HCT116 (cell line): ENCODE measurements at regions not wholly inside any gene's neighbourhood (a gene's known extent, or its start where the extent isn't known, plus 50 kb on each side); places are given as distances from the start of the nearest gene placed in this dataset.

ENCODE experiments used
- ATAC-seq: fragments of 200-7000 bp; cut with Tn5 transposase; 2 replicates; pipeline ENCODE4 v1.9.1; 2020; ENCODE audit warnings: mild to moderate bottlenecking, moderate library complexity
- BruUV-seq: library from RNA; stranded (reverse); fragments of 400-500 nt; replicated peaks from 2 replicates; lab custom pipeline; 2021; lab: Mats Ljungman, UMichigan
- CTCF ChIA-PET: fragments of 300-600 bp; sonication (Branson Sonifier 250); formaldehyde crosslinking; loops from one replicate; lab custom pipeline; 2021; ENCODE audit warnings: antibody characterized with exemption; lab: Charles Lee
- POLR2A ChIA-PET: fragments of 300-600, 350-600 bp; sonication (Branson Sonifier 250); formaldehyde crosslinking; loops from one replicate; lab custom pipeline; 2021; ENCODE audit warnings: antibody characterized with exemption; lab: Charles Lee
- RAD21 ChIA-PET, 2 experiments: fragments of 300-600 bp; sonication (Branson Sonifier 250); formaldehyde crosslinking; loops; one replicate each; lab custom pipeline; 2023; ENCODE audit warnings: low total read pairs in 2 of 2; ENCODE audit not compliant: uncharacterized antibody in 2 of 2, unreplicated experiment in 2 of 2, low non-redundant PET in 1 of 2; lab: Charles Lee
- DNase-seq: peaks from one replicate; pipeline ENCODE4 v3.0.0-alpha.2; 2010; ENCODE audit warnings: low read depth, low spot score
- H2AFZ ChIP-seq: fragments of 200-600 bp; shearing (Covaris generic), sonication (generic); 2 replicates; pipeline ENCODE4 v1.6.1; 2017; ENCODE audit warnings: low read depth, mixed run types, mixed read lengths, antibody characterized with exemption, low read length; ENCODE audit not compliant: poor library complexity, severe bottlenecking
- H3K27ac ChIP-seq: 2 replicates; pipeline ENCODE4 v1.5.1; 2012; ENCODE audit warnings: low read depth, low read length
- H3K27me3 ChIP-seq: fragments of 200-600 bp; sonication (generic); 2 replicates; pipeline ENCODE4 v1.6.1; 2016; ENCODE audit warnings: mixed run types, low read length, mixed read lengths; ENCODE audit not compliant: insufficient read depth
- H3K36me3 ChIP-seq, 2 experiments: fragments of 200-500 bp in 1 of 2; fragments of 200-600 bp in 1 of 2; sonication (Bioruptor generic) in 1 of 2; sonication (generic) in 1 of 2; 2 replicates each; pipeline versions ENCODE4 v1.5.1 to v1.6.1; 2014 to 2016; ENCODE audit warnings: low read length in 2 of 2, inconsistent platforms in 1 of 2, mixed read lengths in 1 of 2, mixed run types in 1 of 2; ENCODE audit not compliant: insufficient read depth in 2 of 2, control insufficient read depth in 1 of 2
- H3K4me1 ChIP-seq, 2 experiments: fragments of 200-600 bp in 1 of 2; sonication (generic) in 1 of 2; 2 replicates each; pipeline versions ENCODE4 v1.5.1 to v1.6.1; 2012 to 2017; ENCODE audit warnings: low read length in 2 of 2, inconsistent platforms in 1 of 2, mild to moderate bottlenecking in 1 of 2, mixed read lengths in 1 of 2, mixed run types in 1 of 2, moderate library complexity in 1 of 2; ENCODE audit not compliant: insufficient read depth in 2 of 2, control insufficient read depth in 1 of 2
- H3K4me2 ChIP-seq: fragments of 200-600 bp; sonication (generic); 2 replicates; pipeline ENCODE4 v1.6.1; 2017; ENCODE audit warnings: mixed run types, low read length, mixed read lengths
- H3K4me3 ChIP-seq, 2 experiments: fragments of 200-600 bp in 1 of 2; sonication (generic) in 1 of 2; replicated peaks in 1 of 2; 2 replicates each; pipeline ENCODE4 v1.5.1; 2011 to 2016; ENCODE audit warnings: low read length in 2 of 2, control low read depth in 1 of 2, low read depth in 1 of 2, mild to moderate bottlenecking in 1 of 2, mixed read lengths in 1 of 2, mixed run types in 1 of 2
- H3K79me2 ChIP-seq: fragments of 200-600 bp; sonication (generic); 2 replicates; pipeline ENCODE4 v1.6.1; 2017; ENCODE audit warnings: mild to moderate bottlenecking, mixed run types, low read length, moderate library complexity, mixed read lengths; ENCODE audit not compliant: insufficient read depth
- H3K9ac ChIP-seq: fragments of 200-600 bp; sonication (generic); 2 replicates; pipeline ENCODE4 v1.6.1; 2016; ENCODE audit warnings: low read length, mixed read lengths
- H3K9me2 ChIP-seq: fragments of 200-600 bp; sonication (generic), shearing (Covaris generic); 2 replicates; pipeline ENCODE4 v1.6.1; 2017; ENCODE audit warnings: mixed run types, mild to moderate bottlenecking, moderate library complexity; ENCODE audit not compliant: insufficient read depth
- H3K9me3 ChIP-seq, 2 experiments: fragments of 200-500 bp in 1 of 2; fragments of 200-600 bp in 1 of 2; sonication (Bioruptor generic) in 1 of 2; sonication (generic) in 1 of 2; 2 replicates each; pipeline ENCODE4 v1.6.1; 2014 to 2017; ENCODE audit warnings: low read length in 2 of 2, mixed read lengths in 2 of 2, inconsistent platforms in 1 of 2, low read depth in 1 of 2, mild to moderate bottlenecking in 1 of 2, mixed run types in 1 of 2, moderate library complexity in 1 of 2; ENCODE audit not compliant: control insufficient read depth in 1 of 2, insufficient read depth in 1 of 2
- H4K20me1 ChIP-seq: fragments of 200-600 bp; sonication (generic), shearing (Covaris generic); 2 replicates; pipeline ENCODE4 v1.6.1; 2017; ENCODE audit warnings: mixed run types, mild to moderate bottlenecking, moderate library complexity; ENCODE audit not compliant: insufficient read depth
- CEBPB ChIP-seq: IDR thresholded peaks from 2 replicates; pipeline ENCODE4 v1.6.1; 2012; ENCODE audit warnings: low read depth
- ELF1 ChIP-seq: IDR thresholded peaks from 2 replicates; pipeline ENCODE4 v1.6.1; 2012; ENCODE audit warnings: low read depth, borderline replicate concordance
- FOSL1 ChIP-seq: IDR thresholded peaks from 2 replicates; pipeline ENCODE4 v1.6.1; 2012; ENCODE audit warnings: low read depth
- POLR2A ChIP-seq: IDR thresholded peaks from 2 replicates; pipeline ENCODE4 v1.7.0; 2011; ENCODE audit warnings: borderline replicate concordance; ENCODE audit not compliant: insufficient read depth, insufficient read length; ENCODE audit errors: extremely low read depth
- intact Hi-C: fragments of 100-400 bp; cut with micrococcal nuclease; formaldehyde crosslinking; loops from 2 replicates; pipeline ENCODE4 v1.10.0; 2022
- TF ChIP-seq, protein P1 (sequence below): IDR thresholded peaks from 2 replicates; pipeline ENCODE4 v1.6.1; 2011; ENCODE audit warnings: mild to moderate bottlenecking, low read length, moderate library complexity; ENCODE audit not compliant: insufficient replicate concordance; ENCODE audit errors: extremely low read depth
- TF ChIP-seq, protein P2 (sequence below): IDR thresholded peaks from 2 replicates; pipeline ENCODE4 v1.6.1; 2012; ENCODE audit warnings: low read depth

DNA sequence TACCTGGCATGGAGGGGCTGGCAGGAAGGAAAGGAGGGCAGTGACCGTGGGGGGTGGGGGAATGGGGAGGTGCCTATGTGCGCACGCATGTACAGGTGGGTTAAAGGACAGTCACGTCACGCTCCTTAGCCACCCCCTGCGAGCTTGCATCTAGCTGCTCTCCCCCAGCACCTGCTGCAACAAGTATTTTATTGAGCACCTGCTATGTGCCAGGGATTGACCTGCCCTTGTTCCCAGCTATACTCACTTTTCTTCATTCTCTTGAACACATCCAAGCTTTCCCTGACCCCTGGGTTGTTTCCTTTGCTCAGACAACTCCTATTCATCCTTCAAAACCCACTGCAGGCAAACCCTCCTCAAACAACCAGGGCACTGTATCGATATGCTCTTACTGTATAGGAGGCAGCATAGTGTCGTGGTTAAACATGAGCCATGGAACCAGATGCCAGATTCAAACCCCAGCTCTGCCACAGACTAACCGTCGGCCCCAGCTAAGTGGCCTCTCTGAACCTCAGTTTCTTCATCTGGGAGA is 155.2 kb upstream of the CIBAR2 start (continued):
- TF ChIP-seq, protein P1, sequence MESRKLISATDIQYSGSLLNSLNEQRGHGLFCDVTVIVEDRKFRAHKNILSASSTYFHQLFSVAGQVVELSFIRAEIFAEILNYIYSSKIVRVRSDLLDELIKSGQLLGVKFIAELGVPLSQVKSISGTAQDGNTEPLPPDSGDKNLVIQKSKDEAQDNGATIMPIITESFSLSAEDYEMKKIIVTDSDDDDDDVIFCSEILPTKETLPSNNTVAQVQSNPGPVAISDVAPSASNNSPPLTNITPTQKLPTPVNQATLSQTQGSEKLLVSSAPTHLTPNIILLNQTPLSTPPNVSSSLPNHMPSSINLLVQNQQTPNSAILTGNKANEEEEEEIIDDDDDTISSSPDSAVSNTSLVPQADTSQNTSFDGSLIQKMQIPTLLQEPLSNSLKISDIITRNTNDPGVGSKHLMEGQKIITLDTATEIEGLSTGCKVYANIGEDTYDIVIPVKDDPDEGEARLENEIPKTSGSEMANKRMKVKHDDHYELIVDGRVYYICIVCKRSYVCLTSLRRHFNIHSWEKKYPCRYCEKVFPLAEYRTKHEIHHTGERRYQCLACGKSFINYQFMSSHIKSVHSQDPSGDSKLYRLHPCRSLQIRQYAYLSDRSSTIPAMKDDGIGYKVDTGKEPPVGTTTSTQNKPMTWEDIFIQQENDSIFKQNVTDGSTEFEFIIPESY: no peak
- TF ChIP-seq FOSL1: no peak

DNA sequence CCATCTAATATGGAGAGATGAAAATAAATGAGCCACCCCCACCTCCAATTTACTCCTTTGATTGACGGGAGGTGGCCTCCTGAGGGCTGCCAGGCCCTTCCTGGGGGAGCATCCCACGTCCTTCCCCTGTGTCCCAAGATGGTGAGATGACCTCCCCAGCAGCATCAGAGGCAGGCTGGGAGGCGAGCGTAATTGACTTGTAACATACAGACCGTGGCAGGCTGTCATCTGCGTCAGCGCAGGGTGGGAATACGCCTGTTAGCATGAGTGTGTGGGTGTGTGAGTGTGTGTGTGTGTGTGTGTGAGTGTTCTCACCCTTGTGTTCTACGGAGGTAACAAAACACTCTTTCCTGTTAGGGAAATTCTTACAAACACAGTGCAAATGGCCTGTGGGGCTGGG is 156.9 kb upstream of the CIBAR2 start:
- H3K36me3 ChIP-seq: no peaks in the 10 kb centered on the region
- ChIA-PET POLR2A (no interaction called here), RAD21 (no interaction called here), CTCF (no interaction called here)
- no peaks in the 10 kb centered on the region for H3K4me1 ChIP-seq
- H3K4me3 ChIP-seq: no peak overlapping the region
- H3K79me2 ChIP-seq: no peaks in the 10 kb centered on the region; the same call in 1 of the 2 replicates
- no peaks in the 10 kb centered on the region for H3K9me3 ChIP-seq
- no peak for ATAC-seq
- no peak for DNase-seq
- no peaks in the 10 kb centered on the region for H3K27me3 ChIP-seq
- intact Hi-C loops: no loop called here
- no peaks in the 10 kb centered on the region for H4K20me1 ChIP-seq
- no peak overlapping the region for H3K9ac ChIP-seq
- TF ChIP-seq POLR2A (no peak), CEBPB (no peak), ELF1 (no peak)
- TF ChIP-seq, protein P2, sequence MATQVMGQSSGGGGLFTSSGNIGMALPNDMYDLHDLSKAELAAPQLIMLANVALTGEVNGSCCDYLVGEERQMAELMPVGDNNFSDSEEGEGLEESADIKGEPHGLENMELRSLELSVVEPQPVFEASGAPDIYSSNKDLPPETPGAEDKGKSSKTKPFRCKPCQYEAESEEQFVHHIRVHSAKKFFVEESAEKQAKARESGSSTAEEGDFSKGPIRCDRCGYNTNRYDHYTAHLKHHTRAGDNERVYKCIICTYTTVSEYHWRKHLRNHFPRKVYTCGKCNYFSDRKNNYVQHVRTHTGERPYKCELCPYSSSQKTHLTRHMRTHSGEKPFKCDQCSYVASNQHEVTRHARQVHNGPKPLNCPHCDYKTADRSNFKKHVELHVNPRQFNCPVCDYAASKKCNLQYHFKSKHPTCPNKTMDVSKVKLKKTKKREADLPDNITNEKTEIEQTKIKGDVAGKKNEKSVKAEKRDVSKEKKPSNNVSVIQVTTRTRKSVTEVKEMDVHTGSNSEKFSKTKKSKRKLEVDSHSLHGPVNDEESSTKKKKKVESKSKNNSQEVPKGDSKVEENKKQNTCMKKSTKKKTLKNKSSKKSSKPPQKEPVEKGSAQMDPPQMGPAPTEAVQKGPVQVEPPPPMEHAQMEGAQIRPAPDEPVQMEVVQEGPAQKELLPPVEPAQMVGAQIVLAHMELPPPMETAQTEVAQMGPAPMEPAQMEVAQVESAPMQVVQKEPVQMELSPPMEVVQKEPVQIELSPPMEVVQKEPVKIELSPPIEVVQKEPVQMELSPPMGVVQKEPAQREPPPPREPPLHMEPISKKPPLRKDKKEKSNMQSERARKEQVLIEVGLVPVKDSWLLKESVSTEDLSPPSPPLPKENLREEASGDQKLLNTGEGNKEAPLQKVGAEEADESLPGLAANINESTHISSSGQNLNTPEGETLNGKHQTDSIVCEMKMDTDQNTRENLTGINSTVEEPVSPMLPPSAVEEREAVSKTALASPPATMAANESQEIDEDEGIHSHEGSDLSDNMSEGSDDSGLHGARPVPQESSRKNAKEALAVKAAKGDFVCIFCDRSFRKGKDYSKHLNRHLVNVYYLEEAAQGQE: no peak
- BruUV-seq: no TSS peak
- no peak overlapping the region for H3K27ac ChIP-seq
- H2AFZ ChIP-seq: no peak overlapping the region
- no peaks in the 10 kb centered on the region for H3K9me2 ChIP-seq
- no peak overlapping the region for H3K4me2 ChIP-seq
